KOPT-K1 (cell line): ENCODE measurements at regions not wholly inside any gene's neighbourhood (a gene's known extent, or its start where the extent isn't known, plus 50 kb on each side); places are given as distances from the start of the nearest gene placed in this dataset.
"Not testable (repeated sequence)": the region's sequence is repeated elsewhere in the genome, so short reads cannot be mapped to it uniquely, and the experiment has no call there.

Experiments used
- H3K27ac ChIP-seq: fragments of 200-600 bp; sonication (generic); 2 replicates; pipeline ENCODE4 v1.5.1; 2016; ENCODE audit warnings: antibody characterized with exemption, mild to moderate bottlenecking, low read depth, low read length; ENCODE audit not compliant: poor library complexity, severe bottlenecking
- H3K36me3 ChIP-seq: fragments of 200-600 bp; sonication (generic); 2 replicates; pipeline ENCODE4 v1.5.1; 2017; ENCODE audit warnings: antibody characterized with exemption, mild to moderate bottlenecking, low read length, moderate library complexity; ENCODE audit not compliant: insufficient read depth
- H3K9me3 ChIP-seq: fragments of 200-600 bp; sonication (generic); 2 replicates; pipeline ENCODE4 v1.5.1; 2017; ENCODE audit warnings: antibody characterized with exemption, low read length, mild to moderate bottlenecking; ENCODE audit not compliant: insufficient read depth, poor library complexity, severe bottlenecking

GRCh38 chr3:177832880-177833279, 635.6 kb upstream of the TBL1XR1 start:
- Histone ChIP-seq H3K36me3 (no peaks in the 10 kb centered on the region), H3K27ac (no peak overlapping the region)

GRCh38 chr3:177833332-177833731, 636.0 kb upstream of the TBL1XR1 start:
- Histone ChIP-seq H3K36me3 (no peaks in the 10 kb centered on the region), H3K27ac (no peak overlapping the region), H3K9me3 (no peaks in the 10 kb centered on the region)

More at GRCh38 chr3:177832880-177833279, 635.6 kb upstream of the TBL1XR1 start:
- H3K9me3 ChIP-seq, result no peaks in the 10 kb centered on the region

DNA sequence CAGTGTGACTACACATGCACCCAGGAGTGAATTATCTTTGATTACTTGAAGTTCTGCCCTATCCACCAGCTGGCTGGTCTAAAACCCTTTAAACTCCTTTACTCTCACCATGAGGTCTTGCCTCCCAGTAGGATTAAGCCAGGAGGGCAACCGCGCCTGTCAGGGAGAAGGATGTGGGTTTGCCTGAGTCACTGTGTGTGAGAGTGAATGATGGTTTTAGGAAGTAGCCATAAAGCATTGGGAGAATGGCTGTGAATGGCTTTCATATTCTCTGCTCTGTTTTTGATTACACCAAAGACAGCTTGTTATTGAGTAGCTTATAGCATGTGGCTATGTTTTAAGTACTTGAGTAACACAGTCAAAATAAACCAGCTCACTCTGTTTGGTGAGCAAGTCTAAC, 637.7 kb upstream of the TBL1XR1 start:
- Histone ChIP-seq H3K9me3 (no peaks in the 10 kb centered on the region), H3K27ac (no peak overlapping the region), H3K36me3 (no peaks in the 10 kb centered on the region)

DNA sequence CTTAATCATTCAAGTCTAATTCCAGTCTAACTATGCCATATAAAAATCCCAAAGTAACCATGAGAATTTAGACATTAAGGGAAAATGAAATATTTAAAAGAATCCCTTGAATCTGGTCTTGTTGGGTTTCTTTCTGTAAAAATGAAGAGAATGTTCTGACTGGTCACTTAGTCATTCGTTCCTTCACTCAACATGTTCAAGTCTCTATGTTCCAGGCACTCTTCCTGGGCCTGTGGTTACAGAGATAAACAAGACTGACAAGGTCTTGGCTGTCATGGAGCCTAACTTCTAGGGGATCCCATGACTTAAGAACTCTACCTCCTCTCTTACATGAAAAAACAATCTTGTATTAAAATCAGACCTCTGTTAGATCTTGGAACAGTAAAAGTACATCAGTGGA, 638.6 kb upstream of the TBL1XR1 start:
- Histone ChIP-seq H3K36me3 (no peaks in the 10 kb centered on the region), H3K9me3 (no peaks in the 10 kb centered on the region), H3K27ac (no peak overlapping the region)

- no peaks in the 10 kb centered on the region for H3K36me3 ChIP-seq
- no peaks in the 10 kb centered on the region for H3K9me3 ChIP-seq
- no peak overlapping the region for H3K27ac ChIP-seq
These were observed 639.4 kb upstream of the TBL1XR1 start for GRCh38 chr3:177836671-177837070.

DNA sequence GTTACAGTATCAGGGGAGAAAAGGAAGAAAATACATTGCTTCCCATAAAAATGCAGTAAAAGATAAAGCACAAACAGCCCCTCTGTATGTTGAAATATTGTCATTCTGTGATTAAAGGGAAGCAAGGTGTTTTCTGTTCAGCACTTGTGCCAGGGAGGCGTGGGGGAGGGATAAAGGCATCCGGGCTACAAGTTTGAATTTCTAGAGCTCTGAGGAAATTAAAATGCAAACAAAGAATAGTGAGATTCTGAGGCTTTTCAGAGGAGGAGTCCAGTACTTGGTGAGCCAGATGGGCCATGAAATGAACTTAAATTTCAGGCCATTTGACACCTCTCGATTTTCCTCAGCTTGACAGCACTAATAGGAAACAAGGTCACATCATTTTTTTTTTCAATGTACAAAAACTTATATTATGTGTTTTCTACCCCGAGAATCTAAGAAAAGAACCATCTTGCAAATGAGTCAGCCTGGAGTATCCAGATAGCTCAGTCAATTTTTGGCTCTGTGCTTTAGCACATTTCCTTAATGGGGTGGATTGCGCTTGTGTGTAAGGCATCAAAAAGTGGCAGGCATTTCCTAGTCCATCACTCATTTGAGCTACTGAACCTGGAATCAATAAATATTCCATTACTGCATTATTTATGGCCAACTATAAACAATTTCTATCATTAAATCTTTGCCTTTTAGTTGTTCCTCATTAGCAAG, 640.8 kb upstream of the TBL1XR1 start:
- H3K27ac ChIP-seq, result no peak overlapping the region
- no peaks in the 10 kb centered on the region for H3K36me3 ChIP-seq
- no peaks in the 10 kb centered on the region for H3K9me3 ChIP-seq

DNA sequence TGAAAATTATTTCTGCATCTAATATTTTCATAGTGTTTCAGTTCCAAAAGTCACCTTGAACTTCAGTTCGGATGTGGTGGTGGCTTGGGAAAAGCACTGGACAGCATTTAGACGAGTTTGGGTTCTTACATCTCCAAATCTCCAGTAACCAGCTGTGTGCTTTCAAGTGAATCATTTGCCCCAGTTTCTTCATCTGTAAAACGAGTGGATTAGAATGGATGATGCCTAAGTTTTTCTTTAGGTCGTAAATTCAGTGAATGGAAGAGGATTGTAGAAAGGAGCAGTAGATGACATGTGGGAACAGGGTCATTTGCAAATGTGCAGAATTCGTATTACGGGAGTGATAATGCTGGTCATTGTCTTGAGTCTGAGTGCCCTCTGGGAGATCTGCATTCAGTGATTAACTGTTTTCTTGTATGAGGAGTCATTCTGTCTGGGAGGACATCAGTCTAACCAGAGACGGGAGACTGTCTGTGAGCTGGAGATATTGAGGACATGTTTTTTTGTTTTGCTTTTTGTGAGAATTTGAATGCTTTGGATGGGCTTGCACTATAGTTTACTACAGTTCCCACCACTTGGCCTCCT, 641.6 kb upstream of the TBL1XR1 start:
- Histone ChIP-seq H3K9me3 (no peaks in the 10 kb centered on the region), H3K27ac (no peak overlapping the region), H3K36me3 (no peaks in the 10 kb centered on the region)

GRCh38 chr3:177842302-177842701, 645.0 kb upstream of the TBL1XR1 start:
- no peaks in the 10 kb centered on the region for H3K9me3 ChIP-seq
- no peaks in the 10 kb centered on the region for H3K36me3 ChIP-seq
- no peak overlapping the region for H3K27ac ChIP-seq

DNA sequence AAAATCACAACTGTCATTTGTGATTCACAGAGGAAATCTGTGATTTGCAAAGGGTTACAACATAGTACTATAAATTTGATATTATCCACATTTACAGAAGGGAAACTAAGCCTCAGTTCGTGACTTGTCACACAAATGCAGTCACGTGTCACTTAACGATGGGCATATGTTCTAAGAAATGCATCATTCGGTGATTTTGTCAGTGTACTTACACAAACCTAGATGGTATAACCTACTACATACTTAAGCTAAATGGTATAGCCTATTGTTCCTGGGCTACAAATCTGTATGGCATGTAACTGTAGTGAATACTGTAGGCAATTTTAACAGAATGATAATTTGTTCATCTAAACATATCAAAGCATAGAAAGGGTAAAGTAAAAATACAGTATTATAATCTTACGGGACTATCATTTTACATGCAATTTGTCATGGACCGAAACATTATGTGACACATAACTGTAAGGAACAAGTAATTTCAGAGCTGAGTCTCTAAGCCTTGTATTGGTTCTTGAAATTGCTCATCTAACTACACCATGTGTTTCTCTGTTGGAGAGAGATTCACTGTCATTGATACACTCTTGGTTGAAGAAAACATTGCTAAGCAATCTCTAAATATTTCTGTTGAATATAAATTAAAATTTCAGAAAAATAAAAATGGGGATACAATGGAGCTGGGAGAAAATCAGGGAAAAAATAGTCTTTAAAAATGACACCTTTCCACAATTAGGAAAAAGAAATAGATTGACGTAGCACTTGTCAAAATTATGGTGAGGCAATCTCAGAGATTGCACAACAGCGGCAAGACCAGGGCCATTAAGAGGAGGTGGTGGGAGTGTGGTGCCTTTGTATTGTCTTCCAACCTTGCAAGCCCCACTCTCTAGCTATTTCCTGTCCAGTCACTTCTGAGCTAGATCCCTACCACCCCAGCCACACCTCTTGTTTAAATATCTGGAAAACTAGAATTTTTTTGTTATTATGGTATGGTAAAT, 645.8 kb upstream of the TBL1XR1 start:
- Histone ChIP-seq H3K27ac (no peak overlapping the region), H3K9me3 (no peaks in the 10 kb centered on the region), H3K36me3 (no peaks in the 10 kb centered on the region)

- no peaks in the 10 kb centered on the region for H3K9me3 ChIP-seq
- H3K36me3 ChIP-seq, result no peaks in the 10 kb centered on the region
- no peak overlapping the region for H3K27ac ChIP-seq
These were observed 654.9 kb upstream of the TBL1XR1 start for GRCh38 chr3:177852001-177852807.

DNA sequence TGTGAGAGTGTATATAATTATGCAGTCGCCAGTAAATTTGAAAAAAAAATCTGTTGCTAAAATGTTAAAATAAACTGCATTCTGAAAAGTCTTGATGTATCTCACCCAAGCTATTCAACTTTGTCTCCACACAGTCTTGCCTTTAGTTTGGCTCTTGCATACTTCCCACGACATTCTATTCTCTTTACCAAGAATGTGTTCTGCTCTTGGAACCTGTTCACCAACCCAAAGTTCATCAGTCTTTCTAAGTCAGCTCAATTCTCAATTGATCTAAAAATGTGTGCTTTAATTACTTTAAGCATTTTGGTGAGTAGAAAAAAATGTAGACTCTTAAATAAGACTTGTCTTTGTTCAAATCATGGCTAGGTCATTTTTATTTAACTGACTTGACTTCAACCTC, 657.7 kb upstream of the TBL1XR1 start:
- no peaks in the 10 kb centered on the region for H3K9me3 ChIP-seq
- H3K36me3 ChIP-seq, result no peaks in the 10 kb centered on the region
- H3K27ac ChIP-seq, result no peak overlapping the region

DNA sequence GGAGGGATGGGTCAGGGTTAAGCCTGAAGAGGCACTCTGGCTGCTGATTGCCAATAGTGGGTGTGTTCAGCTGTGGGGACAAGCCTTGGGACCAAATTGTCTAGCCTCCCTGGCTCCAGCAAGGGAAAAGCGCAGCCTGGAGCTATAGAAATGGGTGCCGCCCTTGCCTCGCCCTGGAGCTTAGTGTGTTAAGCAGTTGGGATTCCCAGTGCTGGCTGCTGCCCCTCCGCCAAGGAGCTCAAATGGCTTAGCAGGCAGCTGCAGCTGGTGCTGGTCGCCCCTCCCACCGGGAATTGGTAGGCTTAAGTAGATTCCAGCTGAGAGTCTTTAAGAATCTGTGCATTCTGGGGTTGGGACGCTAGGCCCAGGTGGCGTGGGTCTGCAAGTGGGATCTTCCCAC, 662.9 kb upstream of the TBL1XR1 start:
- H3K9me3 ChIP-seq, result peaks cover 4% of the 10 kb centered on the region
- H3K27ac ChIP-seq, result no peak overlapping the region
- no peaks in the 10 kb centered on the region for H3K36me3 ChIP-seq

DNA sequence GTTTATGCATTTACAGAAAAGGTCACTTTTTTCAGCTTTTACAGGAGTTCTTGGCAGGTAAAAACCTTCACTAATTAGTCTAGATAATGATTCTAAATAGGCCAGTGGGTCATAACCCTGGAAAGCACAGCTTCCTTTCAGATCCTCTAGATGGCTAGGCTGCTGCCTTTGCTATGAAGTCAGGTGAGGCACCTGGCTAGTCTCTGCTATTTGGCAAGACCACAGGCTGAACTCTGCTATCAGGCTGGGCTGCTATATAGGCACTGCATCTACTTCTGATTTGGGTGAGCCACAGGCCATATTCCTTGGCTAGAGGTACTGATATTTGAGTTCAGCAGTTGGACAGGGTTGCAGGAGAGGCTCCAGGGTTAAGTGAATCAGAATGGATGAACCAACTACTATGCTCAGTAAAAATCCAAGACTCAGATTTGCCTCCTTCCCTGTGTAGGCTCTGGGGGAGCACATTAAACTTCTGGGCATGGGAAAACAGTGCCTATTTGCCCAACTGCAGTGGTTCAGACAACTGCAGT, 665.7 kb upstream of the TBL1XR1 start:
- Histone ChIP-seq H3K27ac (no peak overlapping the region), H3K36me3 (no peaks in the 10 kb centered on the region), H3K9me3 (peaks cover 4% of the 10 kb centered on the region)

DNA sequence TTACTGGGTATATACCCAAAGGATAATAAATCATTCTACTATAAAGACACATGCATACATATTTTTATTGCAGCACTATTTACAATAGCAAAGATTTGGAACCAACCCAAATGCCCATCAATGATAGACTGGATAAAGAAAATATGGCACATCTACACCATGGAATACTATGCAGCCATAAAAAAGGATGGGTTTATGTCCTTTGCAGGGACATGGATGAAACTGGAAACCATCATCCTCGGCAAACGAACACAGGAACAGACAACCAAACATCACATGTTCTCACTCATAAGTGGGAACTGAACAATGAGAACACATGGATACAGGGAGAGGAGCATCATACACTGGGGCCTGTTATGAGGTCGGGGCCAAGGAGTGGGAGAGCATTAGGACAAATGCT, 665.0 kb upstream of the KCNMB2 start:
- not testable (repeated sequence) for H3K36me3 ChIP-seq, H3K9me3 ChIP-seq, H3K27ac ChIP-seq
